ENCODE measurements at regions not wholly inside any gene's neighbourhood (a gene's known extent, or its start where the extent isn't known, plus 50 kb on each side); places are given as distances from the start of the nearest gene placed in this dataset.

- Histone ChIP-seq H3K36me3 (ENCODE audit: insufficient read depth, low read length) (no peaks in the 10 kb centered on the region), H3K4me1 (ENCODE audit: insufficient read depth, low read length) (no peaks in the 10 kb centered on the region), H3K4me3 (ENCODE audit: low read depth in 1 of 2, low read length in 2 of 2) (no peak overlapping the region), H3K9ac (ENCODE audit: low read length) (no peak overlapping the region), H3K27ac (ENCODE audit: low read depth, low read length) (no peak overlapping the region), H3K9me3 (ENCODE audit: low read length) (no peaks in the 10 kb centered on the region), H3K27me3 (ENCODE audit: control insufficient read depth in 1 of 2, insufficient read depth in 2 of 2, low read length in 2 of 2) (no peaks in the 10 kb centered on the region)
These were observed 49.9 kb upstream of the UBAC2 start for GRCh38 chr13:99150575-99151361.

Data from muscle layer of colon (tissue), 2 donors.